HEK293T (cell line): ENCODE measurements at regions not wholly inside any gene's neighbourhood (a gene's known extent, or its start where the extent isn't known, plus 50 kb on each side); places are given as distances from the start of the nearest gene placed in this dataset.
"Not testable (repeated sequence)": the region's sequence is repeated elsewhere in the genome, so short reads cannot be mapped to it uniquely, and the experiment has no call there.

ENCODE experiments used
- BHLHE40 ChIP-seq: fragments of 450-650 bp; IDR thresholded peaks from 2 replicates; pipeline ENCODE4 v1.6.1; 2016; ENCODE audit warnings: mild to moderate bottlenecking, moderate library complexity, borderline replicate concordance
- CTBP1 ChIP-seq: fragments of 450-650 bp; IDR thresholded peaks from 2 replicates; pipeline ENCODE4 v1.6.1; 2016; ENCODE audit warnings: borderline replicate concordance
- ELF4 ChIP-seq: fragments of 450-650 bp; IDR thresholded peaks from 2 replicates; pipeline ENCODE4 v1.6.1; 2017; ENCODE audit warnings: antibody characterized with exemption
- FOXK2 ChIP-seq: fragments of 450-650 bp; IDR thresholded peaks from 2 replicates; pipeline ENCODE4 v1.6.1; 2016; ENCODE audit warnings: mild to moderate bottlenecking
- FOXM1 ChIP-seq: fragments of 450-650 bp; IDR thresholded peaks from 2 replicates; pipeline ENCODE4 v1.6.1; 2017; ENCODE audit warnings: mild to moderate bottlenecking, borderline replicate concordance
- HDGF ChIP-seq: fragments of 450-650 bp; IDR thresholded peaks from 2 replicates; pipeline ENCODE4 v1.6.1; 2017; ENCODE audit warnings: antibody characterized with exemption, borderline replicate concordance
- NFRKB ChIP-seq: fragments of 450-650 bp; IDR thresholded peaks from 2 replicates; pipeline ENCODE4 v1.6.1; 2016; ENCODE audit warnings: mild to moderate bottlenecking, moderate library complexity
- PKNOX1 ChIP-seq: fragments of 450-650 bp; IDR thresholded peaks from 2 replicates; pipeline ENCODE4 v1.6.1; 2016
- SP1 ChIP-seq: fragments of 450-650 bp; IDR thresholded peaks from 2 replicates; pipeline ENCODE4 v1.6.1; 2017
- SUZ12 ChIP-seq: fragments of 450-650 bp; IDR thresholded peaks from 2 replicates; pipeline ENCODE4 v1.6.1; 2016; ENCODE audit warnings: mild to moderate bottlenecking
- TARDBP ChIP-seq: fragments of 450-650 bp; IDR thresholded peaks from 2 replicates; pipeline ENCODE4 v1.6.1; 2016

- not testable (repeated sequence) for TF ChIP-seq SP1, HDGF, TARDBP, ELF4, FOXK2, BHLHE40, NFRKB, PKNOX1, SUZ12, CTBP1, FOXM1
Measured at GRCh38 chr16:29607428-29607823, 55.6 kb upstream of the SPN start.
